GM10266 (cell line): ENCODE measurements at regions not wholly inside any gene's neighbourhood (a gene's known extent, or its start where the extent isn't known, plus 50 kb on each side); places are given as distances from the start of the nearest gene placed in this dataset.

Experiments used
- DNase-seq: peaks from one replicate; pipeline ENCODE4 v3.0.0; 2012; ENCODE audit errors: extremely low spot score
- CTCF ChIP-seq: IDR thresholded peaks from 2 replicates; pipeline ENCODE4 v1.5.1; 2012; ENCODE audit warnings: mild to moderate bottlenecking, low read depth; ENCODE audit not compliant: control insufficient read depth, insufficient read depth; ENCODE audit errors: missing control alignments

GRCh38 chr7:126378642-126379041 lies 874.1 kb downstream of the GRM8 start:
- peak; percentile 4 for DNase-seq
- no peak for TF ChIP-seq CTCF

- no peak for TF ChIP-seq CTCF
- DNase-seq = no peak
Measured at GRCh38 chr7:126370038-126370668, 882.6 kb downstream of the GRM8 start.

DNA sequence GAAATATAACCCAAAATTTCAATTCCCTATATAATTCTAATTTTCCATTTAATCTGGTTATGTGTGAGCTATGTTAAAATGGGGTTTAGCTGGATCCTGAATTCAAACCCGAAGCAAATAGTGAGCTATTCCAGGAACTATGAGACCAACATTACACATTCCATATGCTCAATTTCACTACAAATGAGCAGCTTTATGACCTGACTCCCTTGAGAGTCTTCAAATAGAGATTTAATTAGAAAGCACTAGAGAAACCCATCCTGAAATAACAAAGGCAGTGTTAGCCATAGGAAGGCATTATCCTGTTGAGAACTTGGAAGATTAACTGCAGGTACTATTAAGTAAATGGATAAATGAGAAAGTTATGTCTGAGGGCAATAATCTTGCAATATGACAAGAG lies 890.0 kb downstream of the GRM8 start:
- no peak for DNase-seq
- no peak for TF ChIP-seq CTCF

GRCh38 chr7:126361183-126361582 lies 891.6 kb downstream of the GRM8 start:
- no peak for DNase-seq
- no peak for TF ChIP-seq CTCF

- no peak for TF ChIP-seq CTCF
- DNase-seq = no peak
Measured at GRCh38 chr7:126339813-126340212, 912.9 kb downstream of the GRM8 start.

DNA sequence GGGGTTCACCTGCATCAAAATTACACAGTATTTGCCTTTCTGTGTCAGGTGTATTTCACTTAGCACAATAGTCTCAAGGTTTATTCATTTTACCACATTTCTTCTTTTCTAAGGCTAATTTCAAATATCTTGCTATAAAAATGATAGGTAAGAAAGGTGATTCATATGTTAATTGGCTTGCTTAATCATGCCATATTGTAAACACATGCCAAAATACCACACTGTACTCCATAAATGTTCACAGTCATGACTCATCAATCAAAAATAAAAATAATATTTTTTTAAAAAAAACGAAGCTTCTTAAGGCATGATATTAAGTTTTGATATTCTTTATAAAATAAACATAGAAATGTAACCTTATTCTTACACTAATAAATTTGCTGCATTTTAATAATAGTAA lies 947.1 kb downstream of the GRM8 start:
- TF ChIP-seq CTCF = no peak
- no peak for DNase-seq

DNA sequence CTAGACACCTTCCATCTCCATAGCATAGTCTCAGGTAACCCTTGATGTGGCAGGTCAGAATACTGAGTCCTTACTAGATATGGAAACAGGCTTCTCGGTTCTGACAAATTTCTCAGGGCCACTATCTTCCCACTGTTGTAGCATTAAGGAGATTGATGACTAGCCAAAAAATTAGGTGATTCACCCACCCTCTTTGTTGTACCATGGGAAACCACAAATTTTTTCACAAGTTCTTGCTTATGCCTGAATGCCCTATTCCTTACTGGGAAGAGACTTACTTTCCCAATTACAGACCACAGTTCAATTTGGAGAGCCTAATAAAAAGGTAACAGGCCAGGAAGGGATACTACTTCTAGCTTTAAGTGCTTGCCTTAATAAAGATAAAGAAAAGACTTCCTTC lies 948.8 kb downstream of the GRM8 start:
- no peak for TF ChIP-seq CTCF
- DNase-seq = no peak
